Smooth muscle cell (in vitro differentiated cells): ENCODE measurements at regions not wholly inside any gene's neighbourhood (a gene's known extent, or its start where the extent isn't known, plus 50 kb on each side); places are given as distances from the start of the nearest gene placed in this dataset.
A peak's percentile ranks its signal among the peaks of the same experiment; 100 is the strongest.
"Not testable (repeated sequence)": the region's sequence is repeated elsewhere in the genome, so short reads cannot be mapped to it uniquely, and the experiment has no call there.

Experiments used
- DNase-seq: peaks from one replicate; lab custom pipeline; 2025; ENCODE audit not compliant: unreplicated experiment; lab: John Stamatoyannopoulos, UW
- H2AFZ ChIP-seq: fragments of 200-600 bp; sonication (generic); 2 replicates; pipeline ENCODE4 v1.6.0; 2016; ENCODE audit warnings: antibody characterized with exemption, low read depth, mild to moderate bottlenecking
- H3F3A ChIP-seq: fragments of 200-600 bp; sonication (generic); 2 replicates; pipeline ENCODE4 v1.6.0; 2017; ENCODE audit warnings: antibody characterized with exemption, low read depth
- H3K27ac ChIP-seq: fragments of 200-600 bp; sonication (generic); 2 replicates; pipeline ENCODE4 v1.5.1; 2016; ENCODE audit warnings: low read depth, mild to moderate bottlenecking
- H3K27me3 ChIP-seq: fragments of 200-600 bp; sonication (generic); 2 replicates; pipeline ENCODE4 v1.6.1; 2016; ENCODE audit warnings: low read depth, mild to moderate bottlenecking
- H3K36me3 ChIP-seq: fragments of 200-600 bp; sonication (generic); 2 replicates; pipeline ENCODE4 v1.5.1; 2016; ENCODE audit warnings: low read depth
- H3K4me1 ChIP-seq: fragments of 200-600 bp; sonication (generic); 2 replicates; pipeline ENCODE4 v1.5.1; 2016; ENCODE audit warnings: low read depth
- H3K4me2 ChIP-seq: fragments of 200-600 bp; sonication (generic); 2 replicates; pipeline ENCODE4 v1.6.0; 2016; ENCODE audit warnings: mild to moderate bottlenecking
- H3K4me3 ChIP-seq: fragments of 200-600 bp; sonication (generic); 2 replicates; pipeline ENCODE4 v1.5.1; 2016; ENCODE audit warnings: mild to moderate bottlenecking
- H3K79me2 ChIP-seq: fragments of 200-600 bp; sonication (generic); 2 replicates; pipeline ENCODE4 v1.6.0; 2016; ENCODE audit warnings: low read depth, mild to moderate bottlenecking
- H3K9ac ChIP-seq: fragments of 200-600 bp; sonication (generic); 2 replicates; pipeline ENCODE4 v1.6.0; 2016; ENCODE audit warnings: low read depth
- H3K9me3 ChIP-seq: fragments of 200-600 bp; sonication (generic); replicated peaks from 2 replicates; pipeline ENCODE4 v1.5.1; 2016; ENCODE audit warnings: low read depth
- H4K20me1 ChIP-seq: fragments of 200-600 bp; sonication (generic); 2 replicates; pipeline ENCODE4 v1.6.0; 2016; ENCODE audit warnings: low read depth
- CTCF ChIP-seq: fragments of 200-600 bp; sonication (generic); IDR thresholded peaks from 2 replicates; pipeline ENCODE4 v1.5.1; 2017; ENCODE audit warnings: borderline replicate concordance, mild to moderate bottlenecking, antibody characterized with exemption; ENCODE audit not compliant: insufficient read depth, poor library complexity, severe bottlenecking
- WGBS: methylation state at CpG from one replicate; pipeline ENCODE4 v1.1.7; 2016; ENCODE audit warnings: low lambda C conversion rate; 5-methylcytosine and 5-hydroxymethylcytosine counted together

GRCh38 chr7:149558149-149558861 is 60.7 kb upstream of the ZNF746 start:
- 93% methylated on average over 6 of the region's 6 CpGs for WGBS
- Histone ChIP-seq H3K4me2 (no peak overlapping the region), H2AFZ (no peak overlapping the region), H4K20me1 (no peaks in the 10 kb centered on the region), H3K9ac (no peak overlapping the region), H3K36me3 (no peaks in the 10 kb centered on the region), H3K27ac (peak overlapping the region; percentile 79), H3F3A (peaks cover 6% of the 10 kb centered on the region), H3K4me1 (peaks cover 3% of the 10 kb centered on the region), H3K9me3 (no peaks in the 10 kb centered on the region), H3K4me3 (no peak overlapping the region), H3K27me3 (no peaks in the 10 kb centered on the region), H3K79me2 (peaks cover 12% of the 10 kb centered on the region)
- no peak for TF ChIP-seq CTCF
- DNase-seq: no peak

- H3K4me3 ChIP-seq, H4K20me1 ChIP-seq, H3K27ac ChIP-seq, H3F3A ChIP-seq, H3K4me1 ChIP-seq, H3K79me2 ChIP-seq, H3K27me3 ChIP-seq, H3K9me3 ChIP-seq, H3K4me2 ChIP-seq, H3K36me3 ChIP-seq, H3K9ac ChIP-seq, DNase-seq, H2AFZ ChIP-seq: not testable (repeated sequence)
- WGBS: 99% methylated on average over 4 of the region's 4 CpGs
Measured at GRCh38 chr7:149556525-149556924, 58.9 kb upstream of the ZNF746 start.

GRCh38 chr7:149554821-149555220 is 57.2 kb upstream of the ZNF746 start:
- not testable (repeated sequence) for H4K20me1 ChIP-seq, H2AFZ ChIP-seq, H3K79me2 ChIP-seq, H3K4me1 ChIP-seq, DNase-seq, H3K9me3 ChIP-seq, H3K4me2 ChIP-seq, H3K9ac ChIP-seq, H3K27ac ChIP-seq, H3K27me3 ChIP-seq, H3K4me3 ChIP-seq, H3F3A ChIP-seq
- 100% methylated on average over 4 of the region's 31 CpGs for WGBS
- peaks cover 21% of the 10 kb centered on the region for H3K36me3 ChIP-seq

- H3K9me3 ChIP-seq, DNase-seq, H4K20me1 ChIP-seq, H3K4me3 ChIP-seq, H3K79me2 ChIP-seq, H3K27me3 ChIP-seq, H3K4me2 ChIP-seq, H3K27ac ChIP-seq, H2AFZ ChIP-seq, H3F3A ChIP-seq, H3K4me1 ChIP-seq, H3K9ac ChIP-seq: not testable (repeated sequence)
- peaks cover 23% of the 10 kb centered on the region for H3K36me3 ChIP-seq
- 98% methylated on average over 22 of the region's 27 CpGs for WGBS
Measured at GRCh38 chr7:149553991-149554390, 56.4 kb upstream of the ZNF746 start.

- Histone ChIP-seq H3K27me3 (no peaks in the 10 kb centered on the region), H3K36me3 (peaks cover 23% of the 10 kb centered on the region)
- no peak for TF ChIP-seq CTCF
Measured at GRCh38 chr7:149552799-149553198, 55.2 kb upstream of the ZNF746 start.

More at GRCh38 chr7:149552799-149553198, 55.2 kb upstream of the ZNF746 start:
- H3K79me2 ChIP-seq: no peaks in the 10 kb centered on the region
- no peaks in the 10 kb centered on the region for H3K9me3 ChIP-seq
- no peak overlapping the region for H3K4me3 ChIP-seq
- no peak overlapping the region for H2AFZ ChIP-seq
- H3K4me2 ChIP-seq: no peak overlapping the region
- DNase-seq: no peak
- no peaks in the 10 kb centered on the region for H3K4me1 ChIP-seq
- H3K9ac ChIP-seq: no peak overlapping the region
- no peaks in the 10 kb centered on the region for H3F3A ChIP-seq
- WGBS: 96% methylated on average over 3 of the region's 3 CpGs
- H3K27ac ChIP-seq: no peak overlapping the region
- no peaks in the 10 kb centered on the region for H4K20me1 ChIP-seq
